Progenitor cell of endocrine pancreas (in vitro differentiated cells): ENCODE measurements at regions not wholly inside any gene's neighbourhood (a gene's known extent, or its start where the extent isn't known, plus 50 kb on each side); places are given as distances from the start of the nearest gene placed in this dataset.

Experiments
- DNase-seq: peaks from one replicate; pipeline ENCODE4 v3.0.0; 2021; ENCODE audit warnings: low spot score; ENCODE audit not compliant: unreplicated experiment
- H3K27ac Mint-ChIP-seq: 2 replicates; pipeline ENCODE4 v1.8.0; 2021; ENCODE audit warnings: mild to moderate bottlenecking, moderate library complexity, mixed read lengths
- H3K27me3 Mint-ChIP-seq: 2 replicates; pipeline ENCODE4 v1.8.0; 2021; ENCODE audit warnings: mixed read lengths
- H3K36me3 Mint-ChIP-seq: 2 replicates; pipeline ENCODE4 v1.8.0; 2022; ENCODE audit warnings: mixed read lengths; ENCODE audit not compliant: insufficient read depth
- H3K4me1 Mint-ChIP-seq: 2 replicates; pipeline ENCODE4 v1.8.0; 2021; ENCODE audit warnings: low read depth, mixed read lengths
- H3K4me3 Mint-ChIP-seq: 2 replicates; pipeline ENCODE4 v1.8.0; 2021; ENCODE audit warnings: low read depth, mild to moderate bottlenecking, moderate library complexity, mixed read lengths
- H3K9me3 Mint-ChIP-seq: 2 replicates; pipeline ENCODE4 v1.8.0; 2021; ENCODE audit warnings: low read depth, mixed read lengths
- CTCF ChIP-seq: fragments of 200-600 bp; sonication (generic); IDR thresholded peaks from one replicate; pipeline ENCODE4 v1.5.0; 2021; ENCODE audit warnings: antibody characterized with exemption, mild to moderate bottlenecking; ENCODE audit not compliant: unreplicated experiment

- Mint-ChIP-seq H3K4me1 (peaks cover 29% of the 10 kb centered on the region), H3K27me3 (peaks cover 31% of the 10 kb centered on the region), H3K9me3 (peaks cover 6% of the 10 kb centered on the region), H3K36me3 (peaks cover 4% of the 10 kb centered on the region), H3K27ac (no peak overlapping the region), H3K4me3 (no peak overlapping the region)
- DNase-seq = no peak
- no peak for TF ChIP-seq CTCF
Measured at GRCh38 chr14:31952573-31952972, 124.5 kb upstream of the ARHGAP5 start.

- H3K36me3 Mint-ChIP-seq = peaks cover 4% of the 10 kb centered on the region
- no peak overlapping the region for H3K4me3 Mint-ChIP-seq
- peaks cover 24% of the 10 kb centered on the region for H3K27me3 Mint-ChIP-seq
- H3K27ac Mint-ChIP-seq = no peak overlapping the region
- peaks cover 29% of the 10 kb centered on the region for H3K4me1 Mint-ChIP-seq
- peaks cover 6% of the 10 kb centered on the region for H3K9me3 Mint-ChIP-seq
- no peak for TF ChIP-seq CTCF
- no peak for DNase-seq
Measured at GRCh38 chr14:31953210-31953609, 123.9 kb upstream of the ARHGAP5 start.

GRCh38 chr14:31954991-31955390 lies 122.1 kb upstream of the ARHGAP5 start:
- DNase-seq = no peak
- Mint-ChIP-seq H3K9me3 (peaks cover 6% of the 10 kb centered on the region), H3K27ac (no peak overlapping the region), H3K4me1 (peaks cover 25% of the 10 kb centered on the region), H3K27me3 (peaks cover 21% of the 10 kb centered on the region), H3K36me3 (peaks cover 4% of the 10 kb centered on the region), H3K4me3 (no peak overlapping the region)
- TF ChIP-seq CTCF = no peak

DNA sequence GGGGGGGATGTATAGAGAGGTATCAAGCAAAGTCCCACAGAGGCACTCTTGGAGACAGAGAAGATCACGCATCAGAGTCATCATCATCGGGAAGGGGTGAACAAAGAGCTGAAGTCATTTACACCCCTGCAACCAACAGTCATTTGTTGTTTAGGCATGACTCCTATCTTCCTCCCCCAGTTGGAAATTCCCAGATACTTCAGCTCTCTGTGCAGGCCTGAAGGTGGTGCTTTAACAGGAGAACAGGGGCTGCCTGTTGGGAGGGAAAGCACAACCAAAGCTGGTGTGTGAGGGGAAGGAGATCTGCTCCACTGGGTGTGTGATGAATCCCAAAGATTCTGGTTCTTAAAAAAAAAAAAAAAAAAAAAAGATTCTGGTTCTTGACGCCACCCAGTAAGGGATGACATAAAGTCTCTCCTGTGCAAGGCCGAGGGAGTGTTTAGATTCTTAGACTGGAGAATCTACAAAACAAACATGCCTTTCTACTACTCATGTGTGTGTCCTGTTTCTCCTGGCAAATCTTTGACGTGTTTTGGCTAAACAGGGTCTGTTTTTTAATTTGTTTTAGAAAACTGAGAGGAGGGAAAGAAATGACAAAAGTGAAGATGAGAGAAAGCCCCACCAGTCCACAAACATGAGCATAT lies 121.0 kb upstream of the ARHGAP5 start:
- Mint-ChIP-seq H3K36me3 (peaks cover 4% of the 10 kb centered on the region), H3K9me3 (peaks cover 9% of the 10 kb centered on the region), H3K4me1 (peaks cover 15% of the 10 kb centered on the region), H3K4me3 (no peak overlapping the region), H3K27ac (no peak overlapping the region), H3K27me3 (peaks cover 21% of the 10 kb centered on the region)
- DNase-seq = no peak
- no peak for TF ChIP-seq CTCF

DNA sequence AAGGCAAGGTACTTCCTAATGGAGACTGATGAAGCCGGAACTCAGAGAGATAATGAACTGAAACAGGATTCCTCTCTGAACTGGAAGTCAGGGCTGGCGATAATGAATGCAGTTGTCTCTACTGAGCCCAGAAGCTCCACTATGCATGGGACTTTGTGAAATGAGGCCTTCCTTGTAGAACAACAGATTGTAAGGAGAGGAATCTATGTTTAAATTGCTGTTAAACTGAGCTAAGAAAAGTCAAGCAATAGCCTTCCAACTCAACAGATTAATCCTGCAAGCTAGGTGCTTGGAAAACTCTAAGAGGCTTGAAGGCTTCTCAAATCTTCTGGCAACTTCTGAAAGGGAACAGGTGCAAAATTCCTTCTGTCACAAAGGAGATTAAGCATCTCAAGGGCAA lies 119.5 kb upstream of the ARHGAP5 start:
- no peak overlapping the region for H3K4me3 Mint-ChIP-seq
- TF ChIP-seq CTCF = no peak
- H3K4me1 Mint-ChIP-seq = peaks cover 3% of the 10 kb centered on the region
- no peak for DNase-seq
- H3K36me3 Mint-ChIP-seq = peaks cover 4% of the 10 kb centered on the region
- H3K9me3 Mint-ChIP-seq = peaks cover 9% of the 10 kb centered on the region
- H3K27ac Mint-ChIP-seq = no peak overlapping the region
- H3K27me3 Mint-ChIP-seq = peaks cover 20% of the 10 kb centered on the region
